GM18868 (cell line): ENCODE measurements at regions not wholly inside any gene's neighbourhood (a gene's known extent, or its start where the extent isn't known, plus 50 kb on each side); places are given as distances from the start of the nearest gene placed in this dataset.

Experiments used
- ATAC-seq: cut with Tn5 transposase; IDR thresholded peaks from one replicate; pipeline ENCODE4 v1.9.1; 2021; ENCODE audit warnings: mild to moderate bottlenecking, moderate library complexity; ENCODE audit not compliant: unreplicated experiment

DNA sequence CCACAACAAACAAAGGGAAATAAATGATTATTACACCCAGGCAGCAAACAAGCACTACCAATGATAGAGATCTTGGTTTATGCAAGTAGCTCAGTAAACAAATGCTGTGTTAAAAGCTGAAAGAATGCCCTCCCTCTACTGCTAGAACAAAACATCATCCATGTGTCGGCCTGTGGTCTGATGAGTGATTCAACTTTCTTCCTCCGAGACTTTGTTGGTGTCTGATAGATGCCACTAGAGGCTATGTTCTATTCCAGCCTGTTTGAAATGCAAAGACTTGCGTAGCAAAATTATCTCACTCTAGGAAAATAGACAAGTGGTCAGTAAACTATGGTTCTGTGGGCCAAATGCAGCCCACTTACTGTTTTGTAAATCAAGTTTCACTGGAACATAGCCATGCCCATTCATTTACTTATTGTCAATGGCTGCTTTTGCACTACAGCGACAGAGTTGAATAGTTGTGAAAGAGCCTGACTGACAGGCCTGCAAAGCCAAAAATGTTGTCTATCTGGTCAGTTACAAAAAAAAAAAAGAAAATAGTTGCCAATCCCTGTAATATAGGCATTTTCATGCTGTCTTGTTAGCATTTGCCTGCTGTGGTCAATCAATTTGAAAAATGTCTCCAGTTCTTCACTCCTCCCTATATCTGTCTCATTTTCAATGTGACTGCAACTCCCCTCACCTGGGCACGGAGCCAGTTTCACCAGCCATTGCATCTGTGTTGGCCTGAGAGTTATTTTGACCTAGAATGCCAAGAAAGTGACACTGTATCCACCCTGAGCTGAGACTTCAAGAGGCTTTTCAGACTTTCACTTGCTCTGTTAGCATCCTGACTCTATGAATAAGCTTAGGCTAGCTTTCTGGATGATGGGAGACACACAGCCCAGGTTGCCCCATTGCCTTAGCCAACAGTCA, 544.6 kb upstream of the BTBD3 start:
- ATAC-seq, result no peak

GRCh38 chr20:11375335-11375734, 542.4 kb upstream of the BTBD3 start:
- ATAC-seq, result no peak

- no peak for ATAC-seq
Measured at GRCh38 chr20:11375966-11376365, 541.7 kb upstream of the BTBD3 start.

GRCh38 chr20:11376420-11376819, 541.3 kb upstream of the BTBD3 start:
- ATAC-seq, result no peak

GRCh38 chr20:11376998-11377397, 540.7 kb upstream of the BTBD3 start:
- ATAC-seq, result no peak

DNA sequence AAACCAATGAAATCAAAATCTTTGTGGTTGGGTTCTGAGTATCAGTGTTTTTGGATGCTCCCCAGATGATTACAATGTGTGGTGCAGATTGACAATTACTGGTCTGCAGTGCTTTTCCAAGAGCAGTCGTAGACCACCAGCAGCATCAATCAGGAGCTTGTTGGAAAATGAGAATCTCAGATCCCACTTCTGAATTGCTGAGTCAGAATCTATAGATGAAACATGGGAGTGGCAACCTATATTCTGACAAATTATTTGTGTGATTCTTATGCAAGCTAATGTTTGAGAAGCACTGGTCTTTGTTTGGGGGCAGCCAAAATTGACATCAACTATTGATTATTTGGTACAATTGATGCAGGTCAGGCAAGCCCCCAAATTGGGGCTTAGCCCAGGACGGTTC, 539.9 kb upstream of the BTBD3 start:
- ATAC-seq, result no peak

DNA sequence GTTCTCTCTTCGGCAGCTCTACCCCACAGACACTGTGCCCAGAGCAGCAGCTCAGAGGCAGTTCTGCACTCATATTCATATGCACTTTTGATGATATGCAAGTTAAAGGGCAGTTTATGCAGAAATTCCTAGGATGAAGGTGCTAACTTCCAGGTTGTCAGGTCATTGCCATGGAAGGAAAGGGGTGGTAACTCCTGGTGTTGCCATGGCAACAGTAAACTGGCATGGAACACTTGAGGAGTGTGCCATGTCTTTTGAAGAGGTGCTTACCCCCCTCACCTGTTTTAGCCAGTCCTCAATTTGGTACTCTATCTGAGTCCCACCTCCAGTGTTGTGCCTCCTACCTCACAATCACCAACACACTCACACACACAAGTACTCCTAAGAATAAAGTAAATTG, 539.4 kb upstream of the BTBD3 start:
- ATAC-seq, result no peak

GRCh38 chr20:11379257-11380011, 538.3 kb upstream of the BTBD3 start:
- no peak for ATAC-seq

GRCh38 chr20:11380283-11380682, 537.4 kb upstream of the BTBD3 start:
- peak; percentile 63 for ATAC-seq

DNA sequence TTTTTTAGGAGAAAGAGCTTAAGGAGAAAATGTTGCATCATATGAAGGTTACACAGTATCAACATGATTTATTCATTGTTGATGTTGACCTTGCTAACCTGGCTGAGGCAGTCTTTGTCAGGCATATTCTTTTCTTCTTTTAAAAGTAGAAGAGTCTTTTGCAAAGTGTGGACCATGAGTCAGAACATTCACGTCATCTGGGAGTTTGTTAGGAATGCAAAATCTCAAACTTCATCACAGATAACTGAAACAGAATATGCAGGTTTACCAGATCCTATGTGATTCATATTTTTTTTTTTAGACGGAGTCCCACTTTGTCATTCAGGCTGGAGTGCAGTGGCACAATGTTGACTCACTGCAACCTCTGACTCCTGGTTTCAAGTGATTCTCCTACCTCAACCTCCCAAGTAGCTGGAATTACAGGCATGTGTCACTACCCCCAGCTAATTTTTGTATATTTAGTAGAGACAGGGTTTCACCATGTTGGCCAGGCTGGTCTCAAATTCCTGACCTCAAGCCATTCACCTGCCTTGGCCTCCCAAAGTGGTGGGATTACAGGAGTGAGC, 530.4 kb upstream of the BTBD3 start:
- ATAC-seq, result no peak

- no peak for ATAC-seq
Measured at GRCh38 chr20:11389186-11389585, 528.5 kb upstream of the BTBD3 start.

GRCh38 chr20:11391591-11391990, 526.1 kb upstream of the BTBD3 start:
- ATAC-seq, result no peak

DNA sequence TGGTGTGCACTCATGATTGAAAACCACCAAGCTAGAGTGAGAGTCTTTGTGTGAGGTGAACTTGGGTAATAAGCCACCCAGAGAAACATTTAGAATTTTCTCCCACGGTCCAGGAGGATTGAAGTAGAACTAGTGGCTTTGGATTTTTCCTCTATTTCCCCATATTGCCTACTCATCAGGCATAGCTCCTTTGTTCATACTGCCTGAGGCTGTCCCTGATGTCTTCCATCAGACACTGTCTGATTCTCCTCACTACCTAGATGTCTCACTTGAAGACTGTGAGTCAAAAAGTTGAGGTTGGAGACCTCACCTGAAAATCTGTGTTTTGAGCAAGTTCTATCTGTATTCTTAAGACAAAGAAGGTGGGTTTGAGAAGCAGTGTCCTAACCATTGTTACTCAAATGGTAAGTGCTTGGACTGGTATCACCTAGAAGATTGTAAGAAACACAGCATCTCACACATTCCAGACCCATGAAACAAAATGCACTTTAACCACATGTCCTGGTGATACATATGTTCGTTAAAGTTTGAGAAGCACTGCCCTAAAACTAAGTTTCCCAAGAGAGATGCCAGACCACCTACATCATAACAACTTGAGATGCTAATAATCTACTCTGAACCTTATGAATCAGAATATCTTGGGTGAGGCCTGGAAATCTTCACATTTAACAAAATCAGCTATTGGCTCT, 523.4 kb upstream of the BTBD3 start:
- ATAC-seq, result no peak

DNA sequence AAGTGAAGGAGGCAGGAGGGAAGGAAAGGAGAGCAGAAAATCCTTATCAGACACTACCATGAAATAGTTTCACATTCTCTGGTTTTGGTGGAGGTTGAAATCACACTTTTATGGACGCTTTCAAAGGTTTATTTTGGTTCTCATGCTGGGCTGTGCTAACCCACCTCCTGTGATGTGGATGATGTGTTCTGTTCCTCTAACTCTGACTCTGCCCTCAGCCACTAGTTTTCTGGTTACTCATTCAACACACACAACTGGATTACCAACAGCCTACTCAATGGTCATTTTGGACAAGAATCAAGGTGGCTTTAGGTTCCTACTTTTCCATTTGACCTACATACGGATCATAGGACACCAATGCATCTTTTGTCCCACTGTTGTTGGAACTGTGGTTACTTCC, 522.1 kb upstream of the BTBD3 start:
- no peak for ATAC-seq

DNA sequence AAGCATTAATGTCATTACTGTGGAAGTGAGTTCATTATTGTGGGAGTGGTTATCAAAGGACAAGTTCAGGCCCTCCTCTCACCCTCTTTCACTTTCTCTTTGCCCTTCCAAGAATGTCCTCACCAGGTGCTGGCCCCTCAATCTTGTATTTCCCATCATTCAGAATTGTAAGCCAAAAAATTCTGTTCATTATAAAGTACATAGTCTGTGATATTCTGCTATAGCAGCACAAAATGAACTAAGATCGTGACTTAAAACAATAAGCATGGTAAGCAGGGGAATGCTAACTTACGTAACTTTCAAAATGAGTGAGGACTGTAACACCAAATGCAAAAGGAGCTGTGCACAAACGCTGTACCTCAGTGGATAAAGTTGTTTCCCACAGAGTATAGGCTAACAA, 515.7 kb upstream of the BTBD3 start:
- peak; percentile 83 for ATAC-seq

GRCh38 chr20:11403711-11404110, 514.0 kb upstream of the BTBD3 start:
- ATAC-seq, result no peak

DNA sequence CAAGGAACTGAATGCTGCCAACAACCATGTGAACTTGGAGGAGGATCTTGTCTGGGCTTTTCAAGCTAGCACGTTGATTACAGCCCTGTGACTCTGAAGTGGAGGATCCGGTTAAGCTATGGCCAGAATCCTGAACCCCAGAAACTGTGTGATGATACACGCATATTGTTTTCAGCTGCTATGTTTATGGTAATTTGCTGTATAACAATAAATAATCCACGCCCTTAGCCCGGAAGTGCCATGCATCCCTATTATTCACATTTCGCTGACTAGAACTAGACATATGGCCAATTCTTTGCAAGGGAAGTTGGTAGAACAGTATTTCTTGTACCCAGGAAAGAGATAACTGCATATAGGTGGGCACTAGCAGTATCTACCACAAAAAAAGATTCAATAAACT, 510.8 kb upstream of the BTBD3 start:
- ATAC-seq, result no peak

GRCh38 chr20:11409561-11409960, 508.1 kb upstream of the BTBD3 start:
- ATAC-seq, result no peak

DNA sequence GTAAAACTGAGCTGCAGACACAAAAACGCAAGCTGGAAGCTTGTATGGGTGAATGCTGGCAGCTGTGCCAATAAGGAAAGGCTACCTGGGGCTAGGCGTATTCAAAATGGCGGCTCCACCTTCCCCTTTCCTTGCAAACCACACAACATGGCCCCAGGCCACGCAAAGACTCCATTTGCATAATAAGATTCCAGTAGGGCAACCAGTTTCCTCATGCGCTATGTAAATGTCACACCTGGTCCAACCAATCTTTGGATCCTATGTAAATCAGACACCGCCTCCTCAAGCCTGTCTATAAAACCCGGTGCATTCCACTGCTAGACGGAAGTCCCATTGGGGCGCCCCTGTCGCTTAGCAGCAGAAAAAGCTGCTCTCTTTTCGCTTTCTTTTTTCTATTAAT, 505.9 kb upstream of the BTBD3 start:
- no peak for ATAC-seq

GRCh38 chr20:11426948-11427347, 490.7 kb upstream of the BTBD3 start:
- ATAC-seq, result no peak

DNA sequence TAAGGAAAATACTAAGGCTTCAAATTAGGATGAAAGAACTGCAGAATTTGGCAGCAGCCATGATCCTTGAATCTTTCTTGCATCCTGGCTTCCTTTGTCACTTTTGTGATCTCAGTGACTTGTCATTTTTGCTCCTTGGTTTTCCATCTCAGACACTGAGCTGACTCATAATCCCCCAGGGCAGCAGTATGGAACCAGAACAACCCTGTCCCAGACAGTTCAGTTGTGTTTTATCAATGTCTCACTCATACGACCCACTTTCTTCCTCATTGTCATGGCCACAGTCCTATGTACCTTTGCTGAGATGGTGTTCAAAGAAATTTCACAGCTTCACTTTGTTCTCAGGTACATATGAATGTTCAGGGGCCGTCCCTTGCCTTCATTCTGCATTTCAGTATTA, 488.5 kb upstream of the BTBD3 start:
- no peak for ATAC-seq
